CD4-positive, CD25-positive, alpha-beta regulatory T cell (primary cell): ENCODE measurements at regions not wholly inside any gene's neighbourhood (a gene's known extent, or its start where the extent isn't known, plus 50 kb on each side); places are given as distances from the start of the nearest gene placed in this dataset.
"Not testable (repeated sequence)": the region's sequence is repeated elsewhere in the genome, so short reads cannot be mapped to it uniquely, and the experiment has no call there.

Experiments used
- ATAC-seq, 2 donors: fragments of 150-1000 bp; cut with Tn5 transposase; one replicate each; pipeline ENCODE4 v1.10.0; 2021; ENCODE audit warnings: low read depth in 2 of 2, moderate number of reproducible peaks in 2 of 2, moderate library complexity in 1 of 2
- DNase-seq, 3 donors: peaks; one replicate each; pipeline versions ENCODE4 v3.0.0 to v3.0.0-alpha.2; 2012 to 2022; ENCODE audit warnings: mixed read lengths in 1 of 3
- H3K27ac ChIP-seq: one replicate; pipeline ENCODE4 v1.7.0; 2013; ENCODE audit warnings: mild to moderate bottlenecking, low read length; ENCODE audit not compliant: insufficient read depth, poor library complexity, severe bottlenecking
- H3K27me3 ChIP-seq: one replicate; pipeline ENCODE4 v1.7.0; 2013; ENCODE audit warnings: low read length; ENCODE audit not compliant: control insufficient read depth, insufficient read depth
- H3K36me3 ChIP-seq: one replicate; pipeline ENCODE4 v1.7.0; 2013; ENCODE audit warnings: mild to moderate bottlenecking, low read length, moderate library complexity; ENCODE audit not compliant: control insufficient read depth, insufficient read depth
- H3K4me1 ChIP-seq: 2 replicates; pipeline ENCODE4 v1.7.0; 2013; ENCODE audit warnings: mild to moderate bottlenecking, low read length; ENCODE audit not compliant: insufficient read depth, control insufficient read depth, poor library complexity, severe bottlenecking
- H3K4me3 ChIP-seq: one replicate; pipeline ENCODE4 v1.7.0; 2013; ENCODE audit warnings: low read depth, mild to moderate bottlenecking, low read length, moderate library complexity
- H3K9me3 ChIP-seq, 2 experiments: 1 replicate in 1 of 2; 2 replicates in 1 of 2; pipeline ENCODE4 v1.7.0; 2013; ENCODE audit warnings: low read length in 2 of 2, mild to moderate bottlenecking in 1 of 2, moderate library complexity in 1 of 2; ENCODE audit not compliant: control insufficient read depth in 2 of 2
- H3K27ac Mint-ChIP-seq, 3 donors: one replicate each; pipeline ENCODE4 v1.8.0; 2020 to 2022; ENCODE audit warnings: mild to moderate bottlenecking in 3 of 3, mixed read lengths in 3 of 3, moderate library complexity in 2 of 3
- H3K27me3 Mint-ChIP-seq: one replicate; pipeline ENCODE4 v1.8.0; 2022; ENCODE audit warnings: mild to moderate bottlenecking, mixed read lengths
- H3K36me3 Mint-ChIP-seq: one replicate; pipeline ENCODE4 v1.8.0; 2020; ENCODE audit warnings: mixed read lengths
- H3K4me1 Mint-ChIP-seq, 4 donors: one replicate each; pipeline ENCODE4 v1.8.0; 2020 to 2022; ENCODE audit warnings: mixed read lengths in 4 of 4, mild to moderate bottlenecking in 1 of 4
- H3K4me3 Mint-ChIP-seq, 4 donors: one replicate each; pipeline ENCODE4 v1.8.0; 2020 to 2022; ENCODE audit warnings: mild to moderate bottlenecking in 4 of 4, mixed read lengths in 4 of 4, moderate library complexity in 3 of 4
- H3K9me3 Mint-ChIP-seq, 7 donors: one replicate each; pipeline ENCODE4 v1.8.0; 2020 to 2022; ENCODE audit warnings: mixed read lengths in 7 of 7, mild to moderate bottlenecking in 3 of 7, moderate library complexity in 2 of 7

GRCh38 chr1:104028416-104029035 is 278.8 kb downstream of the AMY1C start:
- Mint-ChIP-seq H3K4me1 (no peaks in the 10 kb centered on the region), H3K27me3 (no peaks in the 10 kb centered on the region), H3K27ac (no peak overlapping the region), H3K36me3 (no peaks in the 10 kb centered on the region), H3K9me3 (peaks cover 0 to 12% (median 2%) of the 10 kb centered on the region in 7 donors), H3K4me3 (no peak overlapping the region)
- no peak for ATAC-seq
- no peaks in the 10 kb centered on the region for H3K36me3 ChIP-seq
- H3K4me3 ChIP-seq = no peak overlapping the region
- H3K27me3 ChIP-seq = no peaks in the 10 kb centered on the region
- no peak for DNase-seq
- no peaks in the 10 kb centered on the region for H3K4me1 ChIP-seq
- peaks cover 0 to 2% of the 10 kb centered on the region in 2 experiments for H3K9me3 ChIP-seq
- no peak overlapping the region for H3K27ac ChIP-seq

GRCh38 chr1:104029456-104029970 is 279.8 kb downstream of the AMY1C start:
- ATAC-seq (no peak), DNase-seq (no peak)

GRCh38 chr1:104056786-104057185 is 307.1 kb downstream of the AMY1C start:
- H3K27me3 Mint-ChIP-seq = no peaks in the 10 kb centered on the region
- no peak for DNase-seq
- H3K27ac Mint-ChIP-seq = no peak overlapping the region
- H3K9me3 ChIP-seq = no peaks in the 10 kb centered on the region
- H3K4me3 Mint-ChIP-seq = no peak overlapping the region
- H3K9me3 Mint-ChIP-seq = peaks cover 2 to 20% (median 6%) of the 10 kb centered on the region in 7 donors
- no peaks in the 10 kb centered on the region for H3K36me3 ChIP-seq
- H3K27ac ChIP-seq = no peak overlapping the region
- no peak overlapping the region for H3K4me3 ChIP-seq
- H3K4me1 Mint-ChIP-seq = no peaks in the 10 kb centered on the region
- ATAC-seq = no peak
- H3K36me3 Mint-ChIP-seq = no peaks in the 10 kb centered on the region
- H3K27me3 ChIP-seq = no peaks in the 10 kb centered on the region
- H3K4me1 ChIP-seq = no peaks in the 10 kb centered on the region

More at GRCh38 chr1:104029456-104029970, 279.8 kb downstream of the AMY1C start:
- Mint-ChIP-seq H3K9me3 (peaks cover 0 to 10% (median 0%) of the 10 kb centered on the region in 7 donors), H3K27me3 (no peaks in the 10 kb centered on the region), H3K4me1 (no peaks in the 10 kb centered on the region), H3K27ac (no peak overlapping the region), H3K4me3 (no peak overlapping the region), H3K36me3 (no peaks in the 10 kb centered on the region)
- Histone ChIP-seq H3K9me3 (no peaks in the 10 kb centered on the region), H3K27ac (no peak overlapping the region), H3K36me3 (no peaks in the 10 kb centered on the region), H3K27me3 (no peaks in the 10 kb centered on the region), H3K4me1 (no peaks in the 10 kb centered on the region), H3K4me3 (no peak overlapping the region)

- H3K36me3 ChIP-seq, H3K27me3 Mint-ChIP-seq, H3K4me1 ChIP-seq, H3K27me3 ChIP-seq, H3K9me3 ChIP-seq, H3K4me3 Mint-ChIP-seq, H3K36me3 Mint-ChIP-seq, ATAC-seq, H3K27ac ChIP-seq, H3K4me1 Mint-ChIP-seq, H3K4me3 ChIP-seq, H3K27ac Mint-ChIP-seq, DNase-seq: not testable (repeated sequence)
- peaks cover 2 to 20% (median 5%) of the 10 kb centered on the region in 7 donors for H3K9me3 Mint-ChIP-seq
These were observed 307.7 kb downstream of the AMY1C start for GRCh38 chr1:104057219-104057898.

GRCh38 chr1:104061637-104062036 is 311.9 kb downstream of the AMY1C start:
- H3K36me3 ChIP-seq, H3K9me3 ChIP-seq, H3K27me3 ChIP-seq, H3K4me1 Mint-ChIP-seq, H3K36me3 Mint-ChIP-seq, H3K4me1 ChIP-seq, DNase-seq, H3K4me3 Mint-ChIP-seq, H3K4me3 ChIP-seq, H3K27ac Mint-ChIP-seq, H3K9me3 Mint-ChIP-seq, H3K27me3 Mint-ChIP-seq, H3K27ac ChIP-seq, ATAC-seq: not testable (repeated sequence)

GRCh38 chr1:104064399-104064798 is 314.7 kb downstream of the AMY1C start:
- peaks cover 0 to 4% (median 1%) of the 10 kb centered on the region in 7 donors for H3K9me3 Mint-ChIP-seq
- no peak for ATAC-seq
- Histone ChIP-seq H3K4me3 (no peak overlapping the region), H3K36me3 (no peaks in the 10 kb centered on the region), H3K27me3 (no peaks in the 10 kb centered on the region), H3K27ac (no peak overlapping the region), H3K4me1 (no peaks in the 10 kb centered on the region), H3K9me3 (no peaks in the 10 kb centered on the region)
- H3K27ac Mint-ChIP-seq = no peak overlapping the region
- no peak for DNase-seq
- no peak overlapping the region for H3K4me3 Mint-ChIP-seq
- H3K4me1 Mint-ChIP-seq = no peaks in the 10 kb centered on the region
- no peaks in the 10 kb centered on the region for H3K36me3 Mint-ChIP-seq
- H3K27me3 Mint-ChIP-seq = no peaks in the 10 kb centered on the region

- Histone ChIP-seq H3K4me3 (no peak overlapping the region), H3K27ac (no peak overlapping the region), H3K4me1 (no peaks in the 10 kb centered on the region), H3K36me3 (no peaks in the 10 kb centered on the region), H3K9me3 (peaks cover 0 to 2% of the 10 kb centered on the region in 2 experiments), H3K27me3 (no peaks in the 10 kb centered on the region)
- peak in 1 of 3 donors; percentile 6 for DNase-seq
- no peak overlapping the region for H3K4me3 Mint-ChIP-seq
- no peaks in the 10 kb centered on the region for H3K36me3 Mint-ChIP-seq
- peaks cover 0 to 7% (median 0%) of the 10 kb centered on the region in 4 donors for H3K4me1 Mint-ChIP-seq
- no peak overlapping the region for H3K27ac Mint-ChIP-seq
- no peaks in the 10 kb centered on the region for H3K27me3 Mint-ChIP-seq
- peaks cover 6 to 10% (median 8%) of the 10 kb centered on the region in 7 donors for H3K9me3 Mint-ChIP-seq
- no peak for ATAC-seq
These were observed 323.2 kb downstream of the AMY1C start for GRCh38 chr1:104072915-104073371.
